ENCODE measurements at regions not wholly inside any gene's neighbourhood (a gene's known extent, or its start where the extent isn't known, plus 50 kb on each side); places are given as distances from the start of the nearest gene placed in this dataset.

DNA sequence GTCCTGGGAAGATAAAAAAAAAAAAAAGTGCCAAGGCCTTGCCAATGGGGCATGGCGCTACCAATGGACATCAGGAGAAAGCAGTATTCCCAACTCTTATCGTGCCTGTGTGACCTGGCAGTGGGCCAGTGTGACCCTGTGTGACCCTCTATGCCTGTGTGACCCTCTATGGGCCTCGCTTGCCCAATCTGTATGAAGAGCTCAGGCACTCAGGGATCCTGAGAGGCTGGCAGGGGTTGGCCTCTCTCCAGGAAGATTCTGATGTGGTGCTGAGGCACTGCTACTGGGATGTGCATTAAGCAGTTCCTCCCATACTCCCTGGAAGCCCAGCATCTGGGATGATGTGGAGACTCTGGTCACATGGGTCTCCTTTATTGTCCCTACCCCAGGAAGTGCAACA, 179.2 kb downstream of the MACROH2A1 start:
- TF ChIP-seq, protein P1, sequence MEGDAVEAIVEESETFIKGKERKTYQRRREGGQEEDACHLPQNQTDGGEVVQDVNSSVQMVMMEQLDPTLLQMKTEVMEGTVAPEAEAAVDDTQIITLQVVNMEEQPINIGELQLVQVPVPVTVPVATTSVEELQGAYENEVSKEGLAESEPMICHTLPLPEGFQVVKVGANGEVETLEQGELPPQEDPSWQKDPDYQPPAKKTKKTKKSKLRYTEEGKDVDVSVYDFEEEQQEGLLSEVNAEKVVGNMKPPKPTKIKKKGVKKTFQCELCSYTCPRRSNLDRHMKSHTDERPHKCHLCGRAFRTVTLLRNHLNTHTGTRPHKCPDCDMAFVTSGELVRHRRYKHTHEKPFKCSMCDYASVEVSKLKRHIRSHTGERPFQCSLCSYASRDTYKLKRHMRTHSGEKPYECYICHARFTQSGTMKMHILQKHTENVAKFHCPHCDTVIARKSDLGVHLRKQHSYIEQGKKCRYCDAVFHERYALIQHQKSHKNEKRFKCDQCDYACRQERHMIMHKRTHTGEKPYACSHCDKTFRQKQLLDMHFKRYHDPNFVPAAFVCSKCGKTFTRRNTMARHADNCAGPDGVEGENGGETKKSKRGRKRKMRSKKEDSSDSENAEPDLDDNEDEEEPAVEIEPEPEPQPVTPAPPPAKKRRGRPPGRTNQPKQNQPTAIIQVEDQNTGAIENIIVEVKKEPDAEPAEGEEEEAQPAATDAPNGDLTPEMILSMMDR (IDR thresholded peaks at IDR 0.05) = no peak
- TF ChIP-seq POLR2A (IDR thresholded peaks at IDR 0.05) (no peak), EP300 (IDR thresholded peaks at IDR 0.05) (no peak), POLR2AphosphoS5 (IDR thresholded peaks at IDR 0.05) (no peak)

Measured in gastroesophageal sphincter (tissue), 3 donors.